Lung (tissue), 11 donors: ENCODE measurements at regions not wholly inside any gene's neighbourhood (a gene's known extent, or its start where the extent isn't known, plus 50 kb on each side); places are given as distances from the start of the nearest gene placed in this dataset.
"Not testable (repeated sequence)": the region's sequence is repeated elsewhere in the genome, so short reads cannot be mapped to it uniquely, and the experiment has no call there.

Experiments
- ATAC-seq: fragments of 200-7000 bp; cut with Tn5 transposase; one replicate; pipeline ENCODE4 v1.9.1; 2020; ENCODE audit warnings: moderate number of reproducible peaks; ENCODE audit not compliant: insufficient read depth, low FRiP score
- DNase-seq, 3 donors: peaks; one replicate each; pipeline ENCODE4 v3.0.0-alpha.2; 2013 to 2017
- H3K27ac ChIP-seq, 2 donors: one replicate each; pipeline ENCODE4 v1.5.1; 2013; ENCODE audit warnings: mild to moderate bottlenecking in 2 of 2, moderate library complexity in 2 of 2, control low read depth in 1 of 2, inconsistent platforms in 1 of 2, low read depth in 1 of 2, low read length in 1 of 2
- H3K27me3 ChIP-seq, 3 donors: one replicate each; pipeline ENCODE4 v1.5.1; 2013; ENCODE audit warnings: low read length in 2 of 3; ENCODE audit not compliant: control insufficient read depth in 3 of 3, insufficient read depth in 3 of 3
- H3K36me3 ChIP-seq, 4 donors: one replicate each; pipeline ENCODE4 v1.5.1; 2013; ENCODE audit warnings: low read length in 4 of 4, mild to moderate bottlenecking in 1 of 4, moderate library complexity in 1 of 4; ENCODE audit not compliant: control insufficient read depth in 4 of 4, insufficient read depth in 4 of 4
- H3K4me1 ChIP-seq, 5 donors: one replicate each; pipeline ENCODE4 v1.5.1; 2013; ENCODE audit warnings: low read length in 5 of 5, mild to moderate bottlenecking in 2 of 5, moderate library complexity in 1 of 5; ENCODE audit not compliant: control insufficient read depth in 5 of 5, insufficient read depth in 5 of 5
- H3K4me3 ChIP-seq: one replicate; pipeline ENCODE4 v1.5.1; 2013; ENCODE audit warnings: mild to moderate bottlenecking, control low read depth, moderate library complexity
- H3K9ac ChIP-seq, 2 donors: one replicate each; pipeline ENCODE4 v1.5.1; 2013; ENCODE audit warnings: low read length in 2 of 2, control low read depth in 1 of 2; ENCODE audit not compliant: insufficient read depth in 1 of 2
- H3K9me3 ChIP-seq, 4 donors: one replicate each; pipeline ENCODE4 v1.5.1; 2013; ENCODE audit warnings: low read length in 3 of 4, mild to moderate bottlenecking in 1 of 4, moderate library complexity in 1 of 4; ENCODE audit not compliant: control insufficient read depth in 4 of 4, insufficient read depth in 3 of 4
- WGBS, 2 donors: extraction: QIAGEN DNeasy Blood & Tissue Kit; methylation state at CpG; one replicate each; pipeline ENCODE4 v1.1.7; 2013; 5-methylcytosine and 5-hydroxymethylcytosine counted together
- TF ChIP-seq, protein P1 (sequence below): IDR thresholded peaks from 2 replicates; pipeline ENCODE4 v1.5.1; 2012; ENCODE audit warnings: mild to moderate bottlenecking; ENCODE audit errors: control extremely low read depth, extremely low read depth
- donor health status: control.
- donor health status: control.
- donor health status: Bipolar disorder and iron deficiency.
- donor health status: healthy.
- donor health status: DM: yes; HTN: yes; CAD: no.

DNA sequence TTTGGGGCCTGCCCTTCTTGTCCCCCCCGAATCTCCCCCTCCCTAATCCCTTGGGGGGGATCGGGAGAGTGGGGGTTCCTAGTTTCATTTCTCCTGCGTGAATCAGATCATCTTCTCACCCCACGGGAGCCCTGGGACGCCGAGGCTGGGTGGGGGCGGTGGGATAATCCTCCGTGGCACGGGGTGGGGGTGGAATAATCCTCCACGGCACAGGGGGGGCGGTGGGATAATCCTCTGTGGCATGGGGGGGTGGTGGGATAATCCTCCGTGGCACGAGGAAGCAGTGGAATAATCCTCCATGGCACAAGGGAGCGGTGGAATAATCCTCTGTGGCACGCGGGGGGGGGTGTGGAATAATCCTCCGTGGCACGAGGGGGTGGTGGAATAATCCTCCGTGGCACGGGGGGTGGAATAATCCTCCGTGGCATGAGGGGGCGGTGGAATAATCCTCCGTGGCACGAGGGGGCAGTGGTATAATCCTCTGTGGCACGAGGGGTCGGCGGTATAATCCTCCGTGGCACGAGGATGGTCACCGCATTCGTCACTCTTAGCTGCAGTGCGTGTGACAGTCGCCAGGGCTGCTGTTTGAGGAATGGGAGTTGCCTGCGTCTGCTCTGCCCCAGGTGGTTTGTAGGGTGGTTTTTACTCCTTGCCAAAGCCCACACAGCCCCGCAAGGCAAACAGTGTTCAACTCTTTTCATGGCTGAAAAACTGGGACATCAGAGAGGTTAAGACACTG is 156.9 kb downstream of the LAT start:
- H3K4me1 ChIP-seq = peaks cover 0 to 5% (median 0%) of the 10 kb centered on the region in 5 donors
- no peak for ATAC-seq

DNA sequence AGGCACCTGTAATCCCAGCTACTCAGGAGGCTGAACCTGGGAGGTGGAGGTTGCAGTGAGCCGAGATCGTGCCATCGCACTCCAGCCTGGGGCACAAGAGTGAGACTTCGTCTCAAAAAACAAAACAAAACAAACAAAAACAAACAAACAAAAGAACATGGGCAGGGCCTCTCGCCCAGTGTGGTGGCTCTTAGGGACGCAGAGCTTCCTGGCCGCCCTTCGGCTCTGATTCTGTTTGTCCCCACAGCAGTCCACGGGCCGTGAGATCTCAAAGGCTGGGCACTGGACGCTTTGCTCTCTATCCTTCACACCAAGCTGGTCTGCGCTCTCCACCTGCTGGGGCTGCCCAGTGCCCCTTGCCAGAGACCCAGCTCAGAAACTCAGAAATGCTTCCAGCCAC is 156.3 kb downstream of the LAT start:
- not testable (repeated sequence) for ATAC-seq, H3K27me3 ChIP-seq, H3K9ac ChIP-seq, H3K27ac ChIP-seq, H3K4me3 ChIP-seq, DNase-seq, H3K9me3 ChIP-seq, H3K36me3 ChIP-seq, H3K4me1 ChIP-seq
- 92 to 94% methylated on average over 12 of the region's 12 CpGs for WGBS, 2 donors

More for the DNA sequence above, 156.9 kb downstream of the LAT start:
- TF ChIP-seq, protein P1, sequence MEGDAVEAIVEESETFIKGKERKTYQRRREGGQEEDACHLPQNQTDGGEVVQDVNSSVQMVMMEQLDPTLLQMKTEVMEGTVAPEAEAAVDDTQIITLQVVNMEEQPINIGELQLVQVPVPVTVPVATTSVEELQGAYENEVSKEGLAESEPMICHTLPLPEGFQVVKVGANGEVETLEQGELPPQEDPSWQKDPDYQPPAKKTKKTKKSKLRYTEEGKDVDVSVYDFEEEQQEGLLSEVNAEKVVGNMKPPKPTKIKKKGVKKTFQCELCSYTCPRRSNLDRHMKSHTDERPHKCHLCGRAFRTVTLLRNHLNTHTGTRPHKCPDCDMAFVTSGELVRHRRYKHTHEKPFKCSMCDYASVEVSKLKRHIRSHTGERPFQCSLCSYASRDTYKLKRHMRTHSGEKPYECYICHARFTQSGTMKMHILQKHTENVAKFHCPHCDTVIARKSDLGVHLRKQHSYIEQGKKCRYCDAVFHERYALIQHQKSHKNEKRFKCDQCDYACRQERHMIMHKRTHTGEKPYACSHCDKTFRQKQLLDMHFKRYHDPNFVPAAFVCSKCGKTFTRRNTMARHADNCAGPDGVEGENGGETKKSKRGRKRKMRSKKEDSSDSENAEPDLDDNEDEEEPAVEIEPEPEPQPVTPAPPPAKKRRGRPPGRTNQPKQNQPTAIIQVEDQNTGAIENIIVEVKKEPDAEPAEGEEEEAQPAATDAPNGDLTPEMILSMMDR = no peak
- H3K4me3 ChIP-seq = no peak overlapping the region
- H3K27me3 ChIP-seq = no peaks in the 10 kb centered on the region
- H3K9me3 ChIP-seq = no peaks in the 10 kb centered on the region
- H3K36me3 ChIP-seq = no peaks in the 10 kb centered on the region
- H3K27ac ChIP-seq = no peak overlapping the region
- 87 to 93% methylated on average over 35 of the region's 35 CpGs for WGBS, 2 donors
- no peak overlapping the region for H3K9ac ChIP-seq
- DNase-seq = no peak

DNA sequence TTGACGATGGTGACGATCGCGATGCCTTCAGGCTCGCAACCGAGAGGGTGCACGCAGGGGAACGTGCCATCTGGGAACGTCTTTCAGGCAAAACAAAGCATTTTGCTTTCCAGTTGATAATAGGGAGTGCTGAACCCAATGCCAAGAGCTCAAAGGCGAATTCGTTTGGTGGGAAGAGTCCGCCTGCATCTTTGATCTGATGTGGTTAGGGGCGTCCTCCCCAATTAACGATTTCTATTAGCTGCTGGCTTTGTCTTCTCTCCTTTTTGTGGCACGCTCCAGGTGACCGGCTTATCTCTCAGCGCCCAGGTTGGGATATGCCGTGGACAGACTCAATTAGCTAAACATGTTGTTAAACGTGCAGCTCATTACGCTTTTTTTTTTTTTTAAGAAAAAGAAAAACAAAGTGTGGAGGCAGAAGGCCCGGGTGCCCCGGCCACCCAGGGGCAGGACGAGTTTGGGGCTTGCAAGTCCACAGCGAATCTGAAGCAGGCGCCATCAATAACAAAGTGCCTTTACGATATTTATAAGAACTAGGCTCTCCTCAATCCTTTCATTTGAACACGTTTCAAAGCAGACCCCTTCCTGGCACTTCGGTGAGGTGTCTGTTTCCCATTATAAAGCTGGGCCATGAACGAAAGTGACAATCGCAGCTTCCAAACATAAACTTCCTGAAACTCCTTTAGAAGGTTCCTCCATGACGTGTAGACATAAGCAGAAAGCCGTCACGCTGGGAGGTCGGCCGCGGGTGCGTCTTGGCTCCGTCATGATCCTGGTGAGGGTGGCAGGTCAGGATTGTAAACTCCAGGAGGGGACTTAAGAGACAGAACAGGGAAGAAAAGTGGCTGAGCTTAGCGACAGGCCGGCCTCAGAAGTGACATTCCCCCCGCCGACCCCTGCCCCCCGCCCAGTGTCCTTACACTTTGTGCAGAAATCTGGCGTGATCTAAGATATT is 155.3 kb downstream of the LAT start:
- not testable (repeated sequence) for H3K4me3 ChIP-seq, H3K9me3 ChIP-seq, H3K4me1 ChIP-seq, H3K27me3 ChIP-seq, H3K27ac ChIP-seq, ATAC-seq, H3K9ac ChIP-seq, H3K36me3 ChIP-seq
- WGBS, 2 donors = 67 to 82% methylated on average over 44 of the region's 44 CpGs
- peak in 2 of 3 donors; percentile 45 to 48 for DNase-seq

DNA sequence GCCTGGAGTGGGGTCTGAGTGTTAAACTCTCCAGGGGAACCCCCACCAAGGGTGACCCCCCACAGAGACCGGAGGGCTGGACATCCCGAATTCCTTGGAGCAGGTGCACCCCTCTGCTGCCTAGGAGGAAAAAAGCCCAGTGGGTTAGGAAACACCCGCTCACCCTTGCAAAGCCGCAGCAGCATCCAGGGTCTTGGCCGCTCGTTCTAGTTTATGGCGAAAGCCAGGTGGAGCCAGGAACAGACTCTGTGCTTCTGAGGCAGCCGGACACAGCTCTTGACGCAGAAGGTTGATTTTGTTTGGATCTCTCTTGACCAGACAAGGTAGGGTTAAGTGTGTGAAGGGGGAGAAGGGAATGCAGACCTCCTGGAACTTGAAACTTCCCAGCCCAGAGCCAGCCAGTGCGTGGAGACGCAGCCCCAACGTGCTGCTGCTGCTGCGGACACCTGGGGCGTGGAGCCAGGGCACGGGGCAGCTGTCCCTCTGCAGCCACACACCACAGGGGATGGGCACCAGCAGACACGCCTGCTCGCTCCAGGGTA is 154.5 kb downstream of the LAT start:
- WGBS, 2 donors = 68 to 93% methylated on average over 17 of the region's 17 CpGs
- no peak for ATAC-seq
- peaks cover 0 to 2% (median 0%) of the 10 kb centered on the region in 4 donors for H3K9me3 ChIP-seq
- no peaks in the 10 kb centered on the region for H3K27me3 ChIP-seq
- H3K36me3 ChIP-seq = peaks cover 0 to 1% (median 0%) of the 10 kb centered on the region in 4 donors
- no peak overlapping the region for H3K27ac ChIP-seq
- H3K9ac ChIP-seq = no peak overlapping the region
- no peak overlapping the region for H3K4me3 ChIP-seq
- TF ChIP-seq, protein P1 = no peak
- DNase-seq = no peak
- peaks cover 0 to 5% (median 0%) of the 10 kb centered on the region in 5 donors for H3K4me1 ChIP-seq

DNA sequence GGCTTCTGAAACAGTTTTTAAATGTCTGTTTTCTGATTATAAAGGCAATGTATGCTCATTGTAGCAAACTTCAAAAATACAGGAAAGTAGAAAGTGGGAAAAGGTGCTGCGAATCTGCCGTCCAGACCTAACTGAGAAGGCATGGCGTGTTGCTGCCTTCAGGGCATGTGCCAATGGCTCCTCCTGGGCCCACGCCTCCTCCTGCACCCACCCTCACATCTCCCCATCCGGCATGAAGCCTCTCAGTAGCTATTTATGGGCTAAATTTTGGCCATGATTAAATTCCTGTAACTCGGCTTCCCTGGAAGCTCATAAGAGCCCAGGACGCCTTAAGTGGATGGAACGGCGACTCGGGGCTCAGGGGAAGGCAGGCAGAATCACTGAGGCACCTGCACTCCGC is 153.8 kb downstream of the LAT start:
- not testable (repeated sequence) for DNase-seq, H3K9ac ChIP-seq, H3K27me3 ChIP-seq, H3K4me1 ChIP-seq, H3K9me3 ChIP-seq, H3K27ac ChIP-seq, H3K4me3 ChIP-seq, ATAC-seq, H3K36me3 ChIP-seq
- 77 to 89% methylated on average over 11 of the region's 11 CpGs for WGBS, 2 donors

DNA sequence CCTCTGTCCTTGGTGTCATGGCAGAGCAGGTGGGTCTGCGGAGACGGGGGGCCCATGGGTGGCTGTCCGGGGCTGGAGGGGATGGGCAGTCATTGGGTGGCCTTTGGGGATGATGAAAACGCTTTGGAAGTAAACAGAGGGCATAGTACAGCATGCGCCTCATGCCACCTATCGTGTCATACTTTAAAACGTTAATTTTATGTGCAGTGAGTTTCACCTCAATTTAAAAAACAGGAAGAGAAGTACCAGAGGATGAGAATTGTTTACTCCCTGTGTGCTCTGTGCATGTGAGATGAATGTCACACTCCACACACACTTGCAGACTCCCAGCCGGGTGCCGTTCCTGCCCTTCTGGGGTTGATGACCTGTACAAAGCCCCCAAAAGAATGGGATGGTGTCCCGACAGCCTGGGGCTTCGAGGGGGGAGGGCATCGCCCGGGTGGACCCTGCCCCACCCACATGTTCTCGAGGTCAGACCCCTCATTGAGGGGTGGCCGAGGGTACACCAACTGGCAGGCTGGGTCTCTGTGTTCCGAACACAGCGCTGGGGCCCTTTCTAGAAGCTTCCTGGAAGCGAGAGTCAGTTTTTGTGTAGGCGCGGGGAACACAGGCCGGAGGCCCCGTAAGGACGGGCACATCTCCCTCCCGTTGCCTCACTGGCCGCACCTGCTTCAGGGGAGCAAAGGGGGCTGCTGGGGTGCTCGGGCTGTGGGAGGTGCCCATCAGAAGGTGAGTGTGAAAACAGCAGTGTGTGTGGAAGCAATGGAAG is 153.2 kb downstream of the LAT start:
- H3K9ac ChIP-seq, H3K4me3 ChIP-seq, H3K27me3 ChIP-seq, DNase-seq, H3K27ac ChIP-seq, H3K36me3 ChIP-seq, H3K9me3 ChIP-seq, ATAC-seq, H3K4me1 ChIP-seq: not testable (repeated sequence)
- 89 to 91% methylated on average over 26 of the region's 26 CpGs for WGBS, 2 donors
